ENCODE measurements at regions not wholly inside any gene's neighbourhood (a gene's known extent, or its start where the extent isn't known, plus 50 kb on each side); places are given as distances from the start of the nearest gene placed in this dataset.

GRCh38 chr16:52229471-52229870 lies 317.5 kb downstream of the TOX3 start:
- Histone ChIP-seq H2AFZ (ENCODE audit: low read depth, low read length, poor library complexity, severe bottlenecking) (no peak overlapping the region), H3K9ac (ENCODE audit: low read length) (no peak overlapping the region), H3K36me3 (ENCODE audit: control insufficient read depth in 1 of 2, insufficient read depth in 2 of 2, low read length in 2 of 2) (no peaks in the 10 kb centered on the region), H3K27me3 (ENCODE audit: insufficient read depth, low read length) (no peaks in the 10 kb centered on the region), H3K27ac (ENCODE audit: low read depth, low read length) (no peak overlapping the region), H3K4me3 (replicated peaks in 1 of 2; ENCODE audit: low read depth in 1 of 2, low read length in 2 of 2) (no peak overlapping the region), H3K9me3 (ENCODE audit: control insufficient read depth in 1 of 2, insufficient read depth in 1 of 2, low read depth in 1 of 2, low read length in 2 of 2) (peaks cover 4 to 16% of the 10 kb centered on the region in 2 experiments; a peak in 2 of 4 replicates), H3K9me2 (ENCODE audit: insufficient read depth) (no peaks in the 10 kb centered on the region), H3K79me2 (ENCODE audit: insufficient read depth, low read length) (no peaks in the 10 kb centered on the region), H4K20me1 (ENCODE audit: insufficient read depth) (no peaks in the 10 kb centered on the region), H3K4me2 (ENCODE audit: low read length) (no peak overlapping the region), H3K4me1 (ENCODE audit: control insufficient read depth in 1 of 2, insufficient read depth in 2 of 2, low read length in 2 of 2) (no peaks in the 10 kb centered on the region)
- intact Hi-C loops (cut with micrococcal nuclease), result no loop called here
- ATAC-seq, result no peak
- no peak for DNase-seq (ENCODE audit: low read depth, low spot score)
- RAD21 ChIA-PET (ENCODE audit: low non-redundant PET in 1 of 2, low total read pairs in 2 of 2, uncharacterized antibody in 2 of 2, unreplicated experiment in 2 of 2), result no interaction called here
- CTCF ChIA-PET, result no interaction called here
- TF ChIP-seq EGR1 (IDR thresholded peaks at IDR 0.05; ENCODE audit: low read depth), result no peak
- TF ChIP-seq ZNF274 (IDR thresholded peaks at IDR 0.05; ENCODE audit: low read depth, low read length), result no peak
- no peak for TF ChIP-seq SP1 (IDR thresholded peaks at IDR 0.05; ENCODE audit: low read depth)
- POLR2A ChIA-PET, result no interaction called here
- BruUV-seq (replicated peaks), result no TSS peak

- intact Hi-C loops (cut with micrococcal nuclease), result no loop called here
- no peak for ATAC-seq
- BruUV-seq (replicated peaks), result no TSS peak
- Histone ChIP-seq H4K20me1 (ENCODE audit: insufficient read depth) (no peaks in the 10 kb centered on the region), H3K79me2 (ENCODE audit: insufficient read depth, low read length) (no peaks in the 10 kb centered on the region), H3K4me3 (replicated peaks in 1 of 2; ENCODE audit: low read depth in 1 of 2, low read length in 2 of 2) (no peak overlapping the region), H3K27ac (ENCODE audit: low read depth, low read length) (no peak overlapping the region), H3K4me1 (ENCODE audit: control insufficient read depth in 1 of 2, insufficient read depth in 2 of 2, low read length in 2 of 2) (no peaks in the 10 kb centered on the region), H3K27me3 (ENCODE audit: insufficient read depth, low read length) (no peaks in the 10 kb centered on the region), H3K36me3 (ENCODE audit: control insufficient read depth in 1 of 2, insufficient read depth in 2 of 2, low read length in 2 of 2) (no peaks in the 10 kb centered on the region), H3K9me3 (ENCODE audit: control insufficient read depth in 1 of 2, insufficient read depth in 1 of 2, low read depth in 1 of 2, low read length in 2 of 2) (peaks cover 9 to 16% of the 10 kb centered on the region in 2 experiments; a peak in 2 of 4 replicates), H3K4me2 (ENCODE audit: low read length) (no peak overlapping the region), H3K9me2 (ENCODE audit: insufficient read depth) (no peaks in the 10 kb centered on the region), H3K9ac (ENCODE audit: low read length) (no peak overlapping the region), H2AFZ (ENCODE audit: low read depth, low read length, poor library complexity, severe bottlenecking) (no peak overlapping the region)
- POLR2A ChIA-PET, result no interaction called here
- DNase-seq (ENCODE audit: low read depth, low spot score), result no peak
- RAD21 ChIA-PET (ENCODE audit: low non-redundant PET in 1 of 2, low total read pairs in 2 of 2, uncharacterized antibody in 2 of 2, unreplicated experiment in 2 of 2), result no interaction called here
- TF ChIP-seq MAX (IDR thresholded peaks at IDR 0.05) (no peak), SRF (IDR thresholded peaks at IDR 0.05; ENCODE audit: low read depth) (no peak), POLR2A (IDR thresholded peaks at IDR 0.05; ENCODE audit: borderline replicate concordance, extremely low read depth, insufficient read depth, insufficient read length) (no peak)
- CTCF ChIA-PET, result no interaction called here
These were observed 319.1 kb downstream of the TOX3 start for GRCh38 chr16:52227851-52228250.
